ENCODE measurements at regions not wholly inside any gene's neighbourhood (a gene's known extent, or its start where the extent isn't known, plus 50 kb on each side); places are given as distances from the start of the nearest gene placed in this dataset.

DNA sequence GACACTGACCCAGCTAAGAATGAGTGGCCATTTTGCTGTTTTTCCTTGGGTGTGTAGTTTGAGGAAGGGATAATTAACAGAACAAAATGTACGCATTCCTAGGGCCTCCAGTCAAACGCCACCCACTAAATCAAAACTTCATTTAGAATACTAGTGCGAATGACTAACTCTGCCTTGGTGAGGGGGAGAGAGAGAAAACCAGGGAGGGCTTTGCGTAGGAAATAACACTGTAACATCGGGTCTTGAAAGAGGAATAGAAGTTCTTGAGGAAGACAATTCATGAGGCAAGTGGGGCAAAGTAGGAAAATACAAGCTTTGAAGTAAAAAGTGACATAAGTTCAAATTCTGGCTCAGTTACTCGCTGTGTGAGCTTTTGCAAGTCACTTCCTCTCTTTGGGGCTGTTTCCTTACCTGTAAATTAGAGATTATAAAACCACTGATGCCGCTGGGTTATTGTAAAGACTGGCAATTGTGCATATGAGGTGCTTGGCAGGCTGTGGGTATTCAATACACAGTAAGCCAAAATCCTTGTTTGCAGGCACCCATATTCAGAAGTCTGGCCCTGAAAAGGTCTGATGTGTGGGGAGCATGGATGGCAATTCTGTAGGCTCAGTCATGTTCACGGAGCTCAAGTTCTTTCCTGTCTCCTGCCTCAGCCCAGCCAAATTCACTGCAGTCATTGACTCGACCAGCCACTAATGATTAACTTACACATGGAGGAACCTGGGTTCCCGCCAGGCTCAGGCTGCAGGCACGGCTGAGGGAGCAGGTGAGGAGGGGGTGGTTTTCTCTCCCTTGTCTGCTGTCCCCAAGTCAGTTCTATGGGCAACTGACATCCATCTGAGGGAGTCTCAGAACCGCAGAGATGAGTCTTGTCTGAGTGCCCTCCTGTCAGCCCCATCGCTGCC lies 140.3 kb upstream of the CSF3R start:
- ATAC-seq = no peak
- intact Hi-C loops (cut with DNase I) = no loop called here
- Histone ChIP-seq H3K27me3 (peaks cover 0 to 47% (median 10%) of the 10 kb centered on the region in 9 donors), H3K4me3 (no peak overlapping the region), H3K9me3 (peaks cover 0 to 5% (median 0%) of the 10 kb centered on the region in 12 donors), H3K36me3 (no peaks in the 10 kb centered on the region), H3K27ac (no peak overlapping the region), H3K4me1 (no peaks in the 10 kb centered on the region)
- no peak for TF ChIP-seq POLR2A (IDR thresholded peaks at IDR 0.05)
- TF ChIP-seq, protein P1, sequence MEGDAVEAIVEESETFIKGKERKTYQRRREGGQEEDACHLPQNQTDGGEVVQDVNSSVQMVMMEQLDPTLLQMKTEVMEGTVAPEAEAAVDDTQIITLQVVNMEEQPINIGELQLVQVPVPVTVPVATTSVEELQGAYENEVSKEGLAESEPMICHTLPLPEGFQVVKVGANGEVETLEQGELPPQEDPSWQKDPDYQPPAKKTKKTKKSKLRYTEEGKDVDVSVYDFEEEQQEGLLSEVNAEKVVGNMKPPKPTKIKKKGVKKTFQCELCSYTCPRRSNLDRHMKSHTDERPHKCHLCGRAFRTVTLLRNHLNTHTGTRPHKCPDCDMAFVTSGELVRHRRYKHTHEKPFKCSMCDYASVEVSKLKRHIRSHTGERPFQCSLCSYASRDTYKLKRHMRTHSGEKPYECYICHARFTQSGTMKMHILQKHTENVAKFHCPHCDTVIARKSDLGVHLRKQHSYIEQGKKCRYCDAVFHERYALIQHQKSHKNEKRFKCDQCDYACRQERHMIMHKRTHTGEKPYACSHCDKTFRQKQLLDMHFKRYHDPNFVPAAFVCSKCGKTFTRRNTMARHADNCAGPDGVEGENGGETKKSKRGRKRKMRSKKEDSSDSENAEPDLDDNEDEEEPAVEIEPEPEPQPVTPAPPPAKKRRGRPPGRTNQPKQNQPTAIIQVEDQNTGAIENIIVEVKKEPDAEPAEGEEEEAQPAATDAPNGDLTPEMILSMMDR (IDR thresholded peaks at IDR 0.05) = no peak
- WGBS, 4 donors = 65 to 68% (median 67%) methylated on average over 12 to 13 of the region's 13 CpGs
- no peak for DNase-seq

DNA sequence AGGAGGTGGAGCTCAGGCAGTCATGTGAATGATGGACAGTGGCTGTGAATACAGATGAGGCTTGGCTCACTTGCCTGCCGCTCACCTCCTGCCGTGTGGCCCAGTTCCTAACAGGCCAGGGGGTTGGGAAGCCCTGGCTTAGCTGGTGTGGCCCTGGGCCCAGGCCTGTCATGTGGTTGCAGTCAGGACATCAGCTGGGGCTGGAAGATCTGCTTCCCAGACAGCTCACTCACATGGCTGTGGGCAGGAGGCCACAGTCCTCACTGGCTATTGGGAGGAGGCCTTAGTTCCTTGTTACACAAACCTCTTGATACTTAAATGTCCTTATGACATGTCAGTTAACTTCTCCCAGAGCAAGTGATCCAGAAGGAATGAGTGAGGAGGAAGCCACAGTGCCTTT lies 138.8 kb upstream of the CSF3R start:
- Histone ChIP-seq H3K27ac (no peak overlapping the region), H3K4me3 (no peak overlapping the region), H3K9me3 (peaks cover 0 to 5% (median 0%) of the 10 kb centered on the region in 12 donors), H3K4me1 (no peaks in the 10 kb centered on the region), H3K36me3 (no peaks in the 10 kb centered on the region), H3K27me3 (peaks cover 0 to 32% (median 5%) of the 10 kb centered on the region in 9 donors)
- TF ChIP-seq POLR2A (IDR thresholded peaks at IDR 0.05) = no peak
- TF ChIP-seq, protein P1 (IDR thresholded peaks at IDR 0.05) = no peak
- ATAC-seq (no peak), DNase-seq (no peak)
- WGBS, 4 donors = 81 to 100% (median 94%) methylated on average over 1 to 2 of the region's 2 CpGs
- intact Hi-C loops (cut with DNase I) = no loop called here

DNA sequence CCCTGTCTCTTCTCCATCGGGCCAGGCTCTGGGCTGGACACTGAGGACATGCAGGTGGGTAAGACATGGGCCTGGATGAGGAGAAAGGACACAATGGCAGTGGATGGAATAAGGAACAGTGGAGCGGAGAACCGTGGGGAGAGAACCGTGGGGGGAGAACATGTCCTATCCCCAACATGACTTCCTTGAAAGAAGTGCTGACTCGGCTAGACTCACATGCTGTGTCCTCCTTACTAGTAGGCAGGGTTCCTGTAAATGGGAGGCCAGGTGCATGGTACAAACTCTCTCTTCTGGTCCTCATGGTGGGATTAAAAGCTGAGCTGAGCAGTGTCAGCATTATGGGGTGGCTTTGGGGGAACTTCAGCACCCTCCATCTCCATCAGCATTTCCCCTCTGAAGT lies 137.4 kb upstream of the CSF3R start:
- 82 to 89% (median 86%) methylated on average over 5 of the region's 5 CpGs for WGBS, 4 donors
- TF ChIP-seq POLR2A (IDR thresholded peaks at IDR 0.05) = no peak
- TF ChIP-seq, protein P1 (IDR thresholded peaks at IDR 0.05) = no peak

DNA sequence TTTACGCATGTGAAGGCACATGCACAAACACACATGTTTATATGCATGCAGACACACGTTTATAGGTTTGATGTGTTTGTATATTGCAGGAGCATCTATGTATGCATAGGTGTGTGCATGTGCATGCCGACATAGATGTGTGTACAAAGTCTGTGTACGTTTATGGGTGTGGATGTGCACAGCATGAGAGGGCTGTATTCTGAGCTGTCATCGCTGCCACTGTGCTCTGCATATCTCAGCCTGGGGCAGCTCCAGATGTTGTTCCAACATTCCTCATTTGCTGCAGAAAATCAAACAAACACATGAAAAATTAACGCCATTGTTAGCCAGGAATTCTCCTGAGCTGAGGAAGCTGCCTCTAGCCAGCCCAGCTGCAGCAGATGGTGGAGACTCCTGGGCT lies 132.3 kb upstream of the CSF3R start:
- intact Hi-C loops (cut with DNase I) = no loop called here
- H3K4me1 ChIP-seq = no peaks in the 10 kb centered on the region
- no peak for DNase-seq
- H3K27me3 ChIP-seq = peaks cover 0 to 24% (median 0%) of the 10 kb centered on the region in 9 donors
- ATAC-seq = no peak
- TF ChIP-seq POLR2A (IDR thresholded peaks at IDR 0.05) = no peak
- TF ChIP-seq, protein P1 (IDR thresholded peaks at IDR 0.05) = no peak
- no peak overlapping the region for H3K4me3 ChIP-seq
- H3K27ac ChIP-seq = no peak overlapping the region
- no peaks in the 10 kb centered on the region for H3K36me3 ChIP-seq
- 57 to 70% (median 65%) methylated on average over 6 of the region's 6 CpGs for WGBS, 4 donors
- no peaks in the 10 kb centered on the region for H3K9me3 ChIP-seq

More for the DNA sequence above, 137.4 kb upstream of the CSF3R start:
- ATAC-seq (no peak), DNase-seq (no peak)
- Histone ChIP-seq H3K36me3 (no peaks in the 10 kb centered on the region), H3K27ac (no peak overlapping the region), H3K9me3 (peaks cover 0 to 5% (median 0%) of the 10 kb centered on the region in 12 donors), H3K27me3 (peaks cover 0 to 20% (median 4%) of the 10 kb centered on the region in 9 donors), H3K4me3 (no peak overlapping the region), H3K4me1 (no peaks in the 10 kb centered on the region)
- intact Hi-C loops (cut with DNase I) = no loop called here

All from heart left ventricle (tissue), 16 donors.